ENCODE measurements at regions not wholly inside any gene's neighbourhood (a gene's known extent, or its start where the extent isn't known, plus 50 kb on each side); places are given as distances from the start of the nearest gene placed in this dataset.

- Mint-ChIP-seq H3K9me3 (peaks cover 0 to 20% (median 7%) of the 10 kb centered on the region in 11 donors), H3K27me3 (no peaks in the 10 kb centered on the region), H3K36me3 (peaks cover 26 to 51% (median 42%) of the 10 kb centered on the region in 5 donors), H3K4me3 (no peak overlapping the region), H3K4me1 (peaks cover 0 to 14% (median 0%) of the 10 kb centered on the region in 7 donors), H3K27ac (no peak overlapping the region)
- H3K4me3 ChIP-seq (ENCODE audit: low read length) = no peak overlapping the region
- intact Hi-C loops (cut with micrococcal nuclease) = no loop called here
- CTCF ChIA-PET = no interaction called here
- POLR2A ChIA-PET = no interaction called here
- DNase-seq (no peak), ATAC-seq (no peak)
- no peaks in the 10 kb centered on the region for H3K36me3 ChIP-seq (ENCODE audit: control insufficient read depth in 2 of 3, insufficient read depth in 3 of 3, low read length in 3 of 3)
- H3K9me3 ChIP-seq (ENCODE audit: control insufficient read depth in 2 of 3, low read length in 3 of 3) = no peaks in the 10 kb centered on the region
- no peaks in the 10 kb centered on the region for H3K27me3 ChIP-seq (ENCODE audit: control insufficient read depth in 2 of 2, insufficient read depth in 2 of 2, low read length in 2 of 2)
- no peak overlapping the region for H3K27ac ChIP-seq (ENCODE audit: low read depth, low read length)
- H3K4me1 ChIP-seq (ENCODE audit: control insufficient read depth in 2 of 2, insufficient read depth in 2 of 2, low read length in 2 of 2) = no peaks in the 10 kb centered on the region
These were observed 209.0 kb downstream of the LTN1 start for GRCh38 chr21:28783641-28784185.

DNA sequence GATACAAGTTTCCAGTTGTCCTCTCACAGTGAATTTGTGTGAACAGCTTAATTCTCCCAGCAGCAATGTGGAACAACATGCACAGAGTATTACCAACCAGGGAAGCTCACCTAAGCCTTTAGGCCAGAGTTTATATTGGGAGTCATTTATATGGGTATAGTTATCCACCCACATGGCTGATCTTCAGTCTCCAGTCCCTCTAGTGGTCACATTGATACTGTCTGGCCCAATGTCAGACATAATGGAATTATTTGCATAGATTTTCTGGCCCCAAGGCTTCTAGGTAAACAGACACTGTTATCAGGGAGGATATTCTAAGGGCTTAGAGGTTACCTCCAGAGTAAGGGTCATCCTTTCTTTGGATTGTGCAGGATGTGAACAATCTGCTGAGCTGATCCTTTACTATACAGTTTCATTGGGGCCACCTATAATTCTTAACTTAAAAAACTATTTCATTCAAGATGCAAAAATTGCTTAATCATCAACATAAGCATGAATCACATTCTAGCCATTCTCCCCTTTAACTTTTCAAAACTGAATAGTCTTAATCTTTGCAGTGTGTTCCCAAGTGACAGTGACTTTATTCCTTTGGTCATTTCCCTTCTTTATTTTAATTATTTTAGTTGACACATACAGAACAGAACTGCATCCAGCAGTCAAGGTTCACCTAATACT, 210.9 kb downstream of the LTN1 start:
- Histone ChIP-seq H3K4me1 (ENCODE audit: control insufficient read depth in 2 of 2, insufficient read depth in 2 of 2, low read length in 2 of 2) (no peaks in the 10 kb centered on the region), H3K4me3 (ENCODE audit: low read length) (no peak overlapping the region), H3K27ac (ENCODE audit: low read depth, low read length) (no peak overlapping the region), H3K36me3 (ENCODE audit: control insufficient read depth in 2 of 3, insufficient read depth in 3 of 3, low read length in 3 of 3) (no peaks in the 10 kb centered on the region), H3K27me3 (ENCODE audit: control insufficient read depth in 2 of 2, insufficient read depth in 2 of 2, low read length in 2 of 2) (no peaks in the 10 kb centered on the region), H3K9me3 (ENCODE audit: control insufficient read depth in 2 of 3, low read length in 3 of 3) (no peaks in the 10 kb centered on the region)
- POLR2A ChIA-PET = interaction anchor here (0.7 kb wide), 1 partner anchor 111 kb away, joined by 3 read pairs; no protein-coding TSS in a partner anchor
- DNase-seq (no peak), ATAC-seq (no peak)
- Mint-ChIP-seq H3K27me3 (no peaks in the 10 kb centered on the region), H3K4me3 (no peak overlapping the region), H3K36me3 (peaks cover 20 to 50% (median 35%) of the 10 kb centered on the region in 5 donors), H3K27ac (no peak overlapping the region), H3K9me3 (peaks cover 0 to 15% (median 7%) of the 10 kb centered on the region in 11 donors), H3K4me1 (peaks cover 0 to 14% (median 0%) of the 10 kb centered on the region in 7 donors)
- intact Hi-C loops (cut with micrococcal nuclease) = no loop called here
- CTCF ChIA-PET = interaction anchor here (0.6 kb wide), 1 partner anchor 97 kb away, joined by 3 read pairs; no protein-coding TSS in a partner anchor

DNA sequence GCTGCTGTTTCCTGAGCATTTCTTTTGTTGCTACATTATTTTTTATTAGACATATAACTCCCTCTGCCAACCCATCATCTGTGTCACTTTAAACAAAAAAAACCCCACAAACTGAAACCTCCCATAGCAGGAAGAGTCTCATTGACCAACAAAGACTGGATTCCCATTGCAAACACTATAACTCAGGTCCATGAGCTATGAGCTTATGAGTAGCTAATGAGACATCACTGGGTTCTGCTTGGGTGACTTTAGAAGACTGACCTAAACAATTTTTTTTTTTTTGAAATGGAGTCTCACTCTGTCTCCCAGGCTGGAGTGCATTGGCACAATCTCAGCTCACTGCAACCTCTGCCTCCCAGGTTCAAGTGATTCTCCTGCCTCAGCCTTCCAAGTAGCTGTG, 212.8 kb downstream of the LTN1 start:
- DNase-seq (no peak), ATAC-seq (no peak)
- ChIA-PET CTCF (no interaction called here), POLR2A (no interaction called here)
- H3K4me1 ChIP-seq (ENCODE audit: control insufficient read depth in 2 of 2, insufficient read depth in 2 of 2, low read length in 2 of 2) = no peaks in the 10 kb centered on the region
- no peaks in the 10 kb centered on the region for H3K9me3 ChIP-seq (ENCODE audit: control insufficient read depth in 2 of 3, low read length in 3 of 3)
- Mint-ChIP-seq H3K9me3 (peaks cover 0 to 9% (median 2%) of the 10 kb centered on the region in 11 donors), H3K36me3 (peaks cover 12 to 52% (median 38%) of the 10 kb centered on the region in 5 donors), H3K27ac (peak overlapping the region in 1 of 9 donors; percentile 2), H3K4me1 (peaks cover 0 to 13% (median 0%) of the 10 kb centered on the region in 7 donors), H3K27me3 (no peaks in the 10 kb centered on the region), H3K4me3 (no peak overlapping the region)
- H3K36me3 ChIP-seq (ENCODE audit: control insufficient read depth in 2 of 3, insufficient read depth in 3 of 3, low read length in 3 of 3) = no peaks in the 10 kb centered on the region
- no peaks in the 10 kb centered on the region for H3K27me3 ChIP-seq (ENCODE audit: control insufficient read depth in 2 of 2, insufficient read depth in 2 of 2, low read length in 2 of 2)
- no peak overlapping the region for H3K4me3 ChIP-seq (ENCODE audit: low read length)
- no peak overlapping the region for H3K27ac ChIP-seq (ENCODE audit: low read depth, low read length)
- intact Hi-C loops (cut with micrococcal nuclease) = no loop called here

- intact Hi-C loops (cut with micrococcal nuclease) = no loop called here
- Histone ChIP-seq H3K27ac (ENCODE audit: low read depth, low read length) (no peak overlapping the region), H3K4me1 (ENCODE audit: control insufficient read depth in 2 of 2, insufficient read depth in 2 of 2, low read length in 2 of 2) (no peaks in the 10 kb centered on the region), H3K36me3 (ENCODE audit: control insufficient read depth in 2 of 3, insufficient read depth in 3 of 3, low read length in 3 of 3) (no peaks in the 10 kb centered on the region), H3K4me3 (ENCODE audit: low read length) (no peak overlapping the region), H3K27me3 (ENCODE audit: control insufficient read depth in 2 of 2, insufficient read depth in 2 of 2, low read length in 2 of 2) (no peaks in the 10 kb centered on the region), H3K9me3 (ENCODE audit: control insufficient read depth in 2 of 3, low read length in 3 of 3) (no peaks in the 10 kb centered on the region)
- H3K9me3 Mint-ChIP-seq = peaks cover 0 to 7% (median 0%) of the 10 kb centered on the region in 11 donors
- H3K27me3 Mint-ChIP-seq = no peaks in the 10 kb centered on the region
- H3K36me3 Mint-ChIP-seq = peaks cover 8 to 55% (median 35%) of the 10 kb centered on the region in 5 donors
- no peak for ATAC-seq
- H3K4me3 Mint-ChIP-seq = no peak overlapping the region
- DNase-seq = peak in 1 of 9 donors; percentile 30
- peaks cover 0 to 15% (median 0%) of the 10 kb centered on the region in 7 donors for H3K4me1 Mint-ChIP-seq
- ChIA-PET CTCF (no interaction called here), POLR2A (no interaction called here)
- H3K27ac Mint-ChIP-seq = no peak overlapping the region
These were observed 216.4 kb downstream of the LTN1 start for GRCh38 chr21:28776251-28776650.

- CTCF ChIA-PET = no interaction called here
- H3K4me3 Mint-ChIP-seq = no peak overlapping the region
- H3K27ac Mint-ChIP-seq = no peak overlapping the region
These were observed 217.6 kb downstream of the LTN1 start for GRCh38 chr21:28775071-28775470.

GRCh38 chr21:28773036-28773435, 219.6 kb downstream of the LTN1 start:
- intact Hi-C loops (cut with micrococcal nuclease) = no loop called here
- H3K4me3 Mint-ChIP-seq = no peak overlapping the region
- no peaks in the 10 kb centered on the region for H3K27me3 ChIP-seq (ENCODE audit: control insufficient read depth in 2 of 2, insufficient read depth in 2 of 2, low read length in 2 of 2)
- no peaks in the 10 kb centered on the region for H3K4me1 ChIP-seq (ENCODE audit: control insufficient read depth in 2 of 2, insufficient read depth in 2 of 2, low read length in 2 of 2)
- DNase-seq (no peak), ATAC-seq (no peak)
- ChIA-PET CTCF (no interaction called here), POLR2A (no interaction called here)
- H3K9me3 Mint-ChIP-seq = peaks cover 0 to 4% (median 0%) of the 10 kb centered on the region in 11 donors
- H3K9me3 ChIP-seq (ENCODE audit: control insufficient read depth in 2 of 3, low read length in 3 of 3) = no peaks in the 10 kb centered on the region
- H3K4me3 ChIP-seq (ENCODE audit: low read length) = no peak overlapping the region
- H3K27ac ChIP-seq (ENCODE audit: low read depth, low read length) = no peak overlapping the region
- no peaks in the 10 kb centered on the region for H3K27me3 Mint-ChIP-seq
- peaks cover 0 to 23% (median 0%) of the 10 kb centered on the region in 7 donors for H3K4me1 Mint-ChIP-seq
- H3K27ac Mint-ChIP-seq = no peak overlapping the region
- no peaks in the 10 kb centered on the region for H3K36me3 ChIP-seq (ENCODE audit: control insufficient read depth in 2 of 3, insufficient read depth in 3 of 3, low read length in 3 of 3)
- peaks cover 0 to 55% (median 30%) of the 10 kb centered on the region in 5 donors for H3K36me3 Mint-ChIP-seq

More at GRCh38 chr21:28775071-28775470, 217.6 kb downstream of the LTN1 start:
- ATAC-seq = no peak
- H3K4me3 ChIP-seq (ENCODE audit: low read length) = no peak overlapping the region
- Mint-ChIP-seq H3K4me1 (peaks cover 0 to 22% (median 0%) of the 10 kb centered on the region in 7 donors), H3K9me3 (peaks cover 0 to 7% (median 0%) of the 10 kb centered on the region in 11 donors), H3K27me3 (no peaks in the 10 kb centered on the region), H3K36me3 (peaks cover 8 to 56% (median 35%) of the 10 kb centered on the region in 5 donors)
- no peaks in the 10 kb centered on the region for H3K9me3 ChIP-seq (ENCODE audit: control insufficient read depth in 2 of 3, low read length in 3 of 3)
- no peaks in the 10 kb centered on the region for H3K4me1 ChIP-seq (ENCODE audit: control insufficient read depth in 2 of 2, insufficient read depth in 2 of 2, low read length in 2 of 2)
- no peaks in the 10 kb centered on the region for H3K27me3 ChIP-seq (ENCODE audit: control insufficient read depth in 2 of 2, insufficient read depth in 2 of 2, low read length in 2 of 2)
- no peaks in the 10 kb centered on the region for H3K36me3 ChIP-seq (ENCODE audit: control insufficient read depth in 2 of 3, insufficient read depth in 3 of 3, low read length in 3 of 3)
- H3K27ac ChIP-seq (ENCODE audit: low read depth, low read length) = no peak overlapping the region
- no peak for DNase-seq
- intact Hi-C loops (cut with micrococcal nuclease) = no loop called here
- POLR2A ChIA-PET = no interaction called here
